ENCODE measurements at regions not wholly inside any gene's neighbourhood (a gene's known extent, or its start where the extent isn't known, plus 50 kb on each side); places are given as distances from the start of the nearest gene placed in this dataset.

DNA sequence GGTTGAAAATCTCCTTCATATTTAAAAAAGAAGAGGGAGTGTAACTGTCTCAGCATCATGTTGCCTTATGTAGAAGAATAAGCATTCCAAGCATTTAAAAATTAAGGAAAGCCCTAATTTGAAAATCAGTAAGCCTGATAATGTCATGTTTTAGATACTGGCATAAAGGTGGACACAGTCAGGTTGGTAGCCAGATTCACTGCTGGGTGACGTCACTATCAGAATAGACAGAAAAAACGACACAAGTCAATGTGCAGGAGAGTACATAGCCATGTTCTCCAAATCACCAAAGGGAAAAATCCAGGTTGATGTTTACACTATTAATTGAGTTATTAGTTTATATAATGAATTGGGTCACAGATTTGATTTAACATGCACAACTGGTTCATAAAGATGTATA, 50.8 kb upstream of the POU3F2 start:
- Histone ChIP-seq H3F3A (ENCODE audit: low read depth) (no peaks in the 10 kb centered on the region), H3K27me3 (ENCODE audit: insufficient read depth, low read length, poor library complexity, severe bottlenecking) (no peaks in the 10 kb centered on the region), H3K9me3 (ENCODE audit: insufficient read depth, low read depth, low read length) (no peaks in the 10 kb centered on the region), H3K36me3 (ENCODE audit: insufficient read depth, low read length) (no peaks in the 10 kb centered on the region), H3K9ac (ENCODE audit: low read depth, low read length, poor library complexity, severe bottlenecking) (no peak overlapping the region), H4K20me1 (ENCODE audit: insufficient read depth, low read length, poor library complexity, severe bottlenecking) (no peaks in the 10 kb centered on the region), H3K4me1 (ENCODE audit: insufficient read depth, low read length, poor library complexity, severe bottlenecking) (no peaks in the 10 kb centered on the region), H3K79me2 (ENCODE audit: insufficient read depth, low read length) (no peaks in the 10 kb centered on the region), H3K9me2 (replicated peaks; ENCODE audit: low read depth, low read length) (no peaks in the 10 kb centered on the region), H3K4me3 (ENCODE audit: low read length, poor library complexity, severe bottlenecking) (no peak overlapping the region), H2AFZ (ENCODE audit: low read length) (no peak overlapping the region), H3K4me2 (ENCODE audit: low read depth, low read length, poor library complexity, severe bottlenecking) (no peak overlapping the region)
- TF ChIP-seq EZH2phosphoT487 (IDR thresholded peaks at IDR 0.05; ENCODE audit: borderline replicate concordance), result no peak
- TF ChIP-seq, protein P1, sequence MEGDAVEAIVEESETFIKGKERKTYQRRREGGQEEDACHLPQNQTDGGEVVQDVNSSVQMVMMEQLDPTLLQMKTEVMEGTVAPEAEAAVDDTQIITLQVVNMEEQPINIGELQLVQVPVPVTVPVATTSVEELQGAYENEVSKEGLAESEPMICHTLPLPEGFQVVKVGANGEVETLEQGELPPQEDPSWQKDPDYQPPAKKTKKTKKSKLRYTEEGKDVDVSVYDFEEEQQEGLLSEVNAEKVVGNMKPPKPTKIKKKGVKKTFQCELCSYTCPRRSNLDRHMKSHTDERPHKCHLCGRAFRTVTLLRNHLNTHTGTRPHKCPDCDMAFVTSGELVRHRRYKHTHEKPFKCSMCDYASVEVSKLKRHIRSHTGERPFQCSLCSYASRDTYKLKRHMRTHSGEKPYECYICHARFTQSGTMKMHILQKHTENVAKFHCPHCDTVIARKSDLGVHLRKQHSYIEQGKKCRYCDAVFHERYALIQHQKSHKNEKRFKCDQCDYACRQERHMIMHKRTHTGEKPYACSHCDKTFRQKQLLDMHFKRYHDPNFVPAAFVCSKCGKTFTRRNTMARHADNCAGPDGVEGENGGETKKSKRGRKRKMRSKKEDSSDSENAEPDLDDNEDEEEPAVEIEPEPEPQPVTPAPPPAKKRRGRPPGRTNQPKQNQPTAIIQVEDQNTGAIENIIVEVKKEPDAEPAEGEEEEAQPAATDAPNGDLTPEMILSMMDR (conservative IDR thresholded peaks at IDR 0.05; ENCODE audit: low read length), result no peak
